ENCODE measurements at regions not wholly inside any gene's neighbourhood (a gene's known extent, or its start where the extent isn't known, plus 50 kb on each side); places are given as distances from the start of the nearest gene placed in this dataset.
A peak's percentile ranks its signal among the peaks of the same experiment; 100 is the strongest.
"Not testable (repeated sequence)": the region's sequence is repeated elsewhere in the genome, so short reads cannot be mapped to it uniquely, and the experiment has no call there.

DNA sequence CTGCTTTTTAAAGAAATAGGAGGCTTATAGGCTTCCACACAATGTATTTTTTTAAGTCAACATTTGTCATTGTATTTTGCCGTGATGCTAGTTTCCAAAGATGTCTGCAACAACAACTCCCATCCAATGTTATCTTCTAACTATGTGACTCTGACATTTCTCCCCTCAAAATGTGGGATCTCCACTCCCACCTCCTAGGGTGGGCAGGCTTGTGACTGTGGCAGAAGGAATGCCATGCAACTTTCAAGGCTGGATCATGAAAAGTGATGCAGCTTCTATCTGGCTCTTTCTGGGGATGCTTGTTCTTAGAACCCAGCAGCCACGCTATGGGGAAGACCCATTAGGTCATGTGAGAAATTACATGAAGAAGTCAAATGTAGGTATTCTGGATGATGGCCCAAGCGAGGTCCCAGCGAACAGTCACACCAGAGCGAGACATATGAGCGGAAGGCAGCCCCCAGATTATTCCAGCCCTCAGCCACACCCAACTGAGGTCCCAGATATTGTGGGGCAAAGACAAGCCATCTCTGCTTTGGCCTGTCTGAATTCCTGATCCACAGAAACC is 124.3 kb downstream of the BDH1 start:
- no peak for DNase-seq (ENCODE audit: low read depth in 3 of 3)

DNA sequence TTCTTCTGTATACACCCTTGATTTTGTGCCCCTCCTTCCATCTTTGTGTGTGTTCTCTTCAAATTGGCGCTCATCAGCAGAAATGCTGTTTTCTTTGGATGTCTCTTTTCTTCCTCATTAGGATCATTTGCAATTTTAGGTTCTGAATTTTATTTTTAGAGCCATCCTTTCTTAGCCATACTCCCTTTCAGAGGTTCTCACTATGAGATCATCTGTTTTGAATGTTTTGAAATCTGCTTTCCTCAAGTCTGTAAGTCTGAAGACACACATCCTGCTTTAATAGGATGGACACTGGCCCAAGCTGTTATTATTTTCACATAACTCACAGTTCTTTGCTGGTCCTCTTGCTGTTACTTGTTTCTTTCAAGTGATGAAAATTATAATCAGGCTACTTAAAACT is 124.8 kb downstream of the BDH1 start:
- DNase-seq (ENCODE audit: low read depth in 3 of 3), result no peak

DNA sequence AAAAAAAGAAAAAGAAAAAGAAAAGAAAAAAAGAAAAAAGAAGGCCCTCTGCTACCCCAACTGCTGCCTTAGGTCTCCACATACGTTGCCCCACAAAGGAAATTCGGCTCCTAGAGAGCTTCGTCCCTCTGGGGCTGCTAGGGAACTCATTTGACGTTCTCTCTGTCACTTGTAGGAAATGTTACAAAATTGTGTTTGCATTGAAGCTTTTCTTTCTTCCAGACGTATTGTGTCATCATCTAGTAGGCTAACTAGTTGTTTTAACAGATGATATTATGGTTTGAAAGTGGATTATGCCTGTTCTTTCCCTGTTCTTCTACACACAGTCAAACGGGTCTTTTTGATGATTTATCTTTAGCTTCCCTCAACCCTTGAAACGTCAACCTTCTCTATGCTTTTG is 125.3 kb downstream of the BDH1 start:
- DNase-seq (ENCODE audit: low read depth in 3 of 3), result no peak

DNA sequence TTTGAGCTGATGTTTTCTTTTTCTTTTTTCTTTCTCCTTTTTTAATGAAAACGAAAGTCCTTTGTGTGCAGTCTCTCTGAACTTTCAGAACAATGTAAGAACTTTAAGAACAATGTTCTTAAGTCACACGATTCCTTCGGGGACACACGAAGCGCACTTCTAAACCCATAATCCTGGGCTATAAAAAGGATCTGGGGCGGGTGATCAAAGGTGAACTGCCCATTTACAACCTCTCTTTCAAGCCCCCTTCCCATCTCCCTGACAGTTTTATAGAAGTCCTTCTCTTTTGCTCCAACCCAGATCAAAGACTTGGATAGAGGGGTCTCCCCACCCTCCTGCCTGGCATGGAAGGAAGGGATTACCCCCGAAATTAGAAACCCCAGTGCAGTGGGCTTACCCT is 126.8 kb downstream of the BDH1 start:
- DNase-seq (ENCODE audit: low read depth in 3 of 3), result no peak

DNA sequence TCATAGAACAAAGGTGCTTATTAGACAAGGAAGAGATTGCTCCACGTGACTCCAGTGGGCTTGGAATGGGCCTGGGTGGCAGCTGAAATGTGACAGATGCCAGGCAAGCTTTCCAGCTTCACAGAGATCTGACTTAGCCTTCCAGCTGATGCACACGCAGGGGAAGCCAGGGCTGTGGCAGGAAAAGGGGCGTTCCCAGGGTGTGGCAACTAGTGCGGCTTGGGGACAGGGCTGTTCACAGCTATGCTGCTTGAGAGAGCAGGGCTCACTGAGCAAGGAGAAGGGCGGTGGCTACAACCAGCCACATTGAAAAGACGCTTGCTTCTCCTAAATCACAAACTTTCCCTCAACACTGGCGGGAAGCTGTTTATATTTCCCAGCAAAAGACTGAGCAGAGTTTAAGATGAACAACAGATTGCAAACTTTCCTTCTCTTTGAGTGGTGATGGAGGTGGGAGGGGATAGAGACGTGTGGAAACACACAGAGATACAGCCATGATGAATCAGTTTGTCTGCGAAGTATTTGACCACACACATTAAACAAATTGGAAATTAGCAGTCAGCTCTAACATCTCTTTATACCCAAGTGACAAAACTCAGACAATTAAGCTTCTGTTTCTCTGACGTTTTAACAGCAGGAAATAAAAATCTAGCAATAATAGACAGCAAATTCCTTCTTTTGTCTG is 127.5 kb downstream of the BDH1 start:
- DNase-seq (ENCODE audit: low read depth in 3 of 3), result peak; percentile 4 to 11 (median 8)

- DNase-seq (ENCODE audit: low read depth in 3 of 3), result no peak
Observed at GRCh38 chr3:197427021-197427420, 128.6 kb upstream of the DLG1 start.

- DNase-seq (ENCODE audit: low read depth in 3 of 3), result no peak
Observed at GRCh38 chr3:197426121-197426566, 127.7 kb upstream of the DLG1 start.

DNA sequence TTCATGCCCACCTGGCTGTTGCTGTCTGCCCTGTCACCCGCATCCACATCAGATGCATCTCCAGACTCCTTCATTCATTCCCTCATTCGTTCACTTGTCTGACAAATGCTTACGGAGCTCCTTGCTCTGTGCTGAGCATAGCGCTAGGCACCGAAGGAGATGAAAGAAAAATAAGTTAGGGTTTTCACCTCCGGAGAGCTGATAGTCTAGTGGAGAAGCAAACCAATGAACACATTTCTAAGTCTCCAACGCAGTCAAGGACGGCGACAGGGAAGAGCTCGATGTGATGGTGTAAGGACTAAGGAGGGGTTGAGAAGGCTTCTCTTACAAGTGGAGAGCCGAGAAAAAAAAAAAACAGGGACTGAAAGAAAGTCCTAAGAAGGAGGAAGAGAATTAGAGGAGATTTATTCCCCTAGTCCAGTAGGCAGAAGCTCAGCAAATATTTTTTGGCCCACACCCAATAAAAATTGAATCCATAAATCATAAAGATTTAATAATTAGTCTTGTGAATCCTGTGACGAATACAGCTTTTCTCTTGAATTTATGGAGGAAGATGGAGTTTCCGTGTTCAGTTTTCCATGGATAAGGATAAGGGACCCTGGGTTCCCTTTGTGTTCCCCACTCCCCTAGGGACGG is 127.2 kb upstream of the DLG1 start:
- DNase-seq (ENCODE audit: low read depth in 3 of 3), result no peak

GRCh38 chr3:197424674-197425484 is 126.5 kb upstream of the DLG1 start:
- DNase-seq (ENCODE audit: low read depth in 3 of 3), result no peak

DNA sequence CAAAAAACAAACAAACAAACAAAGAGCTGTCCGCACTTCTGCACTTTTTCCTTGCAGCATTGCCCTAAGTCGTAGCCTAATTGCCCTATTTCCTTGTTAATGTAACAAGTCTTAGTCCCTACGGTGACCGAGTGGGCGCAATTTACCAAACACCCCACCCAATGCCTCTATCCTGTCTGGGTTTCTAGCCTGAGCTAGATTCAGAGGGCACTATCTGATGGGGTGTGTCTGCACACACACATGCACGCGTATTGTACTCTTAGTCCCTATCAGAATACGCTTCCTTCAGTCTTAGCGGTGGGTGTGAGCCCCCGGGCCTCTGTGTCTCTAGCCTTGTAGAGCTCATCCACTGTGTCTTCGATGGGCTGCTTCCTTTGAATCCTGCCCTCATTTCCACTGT is 125.9 kb upstream of the DLG1 start:
- DNase-seq (ENCODE audit: low read depth in 3 of 3), result no peak

- no peak for DNase-seq (ENCODE audit: low read depth in 3 of 3)
Observed at GRCh38 chr3:197423376-197423775, 125.0 kb upstream of the DLG1 start.

DNA sequence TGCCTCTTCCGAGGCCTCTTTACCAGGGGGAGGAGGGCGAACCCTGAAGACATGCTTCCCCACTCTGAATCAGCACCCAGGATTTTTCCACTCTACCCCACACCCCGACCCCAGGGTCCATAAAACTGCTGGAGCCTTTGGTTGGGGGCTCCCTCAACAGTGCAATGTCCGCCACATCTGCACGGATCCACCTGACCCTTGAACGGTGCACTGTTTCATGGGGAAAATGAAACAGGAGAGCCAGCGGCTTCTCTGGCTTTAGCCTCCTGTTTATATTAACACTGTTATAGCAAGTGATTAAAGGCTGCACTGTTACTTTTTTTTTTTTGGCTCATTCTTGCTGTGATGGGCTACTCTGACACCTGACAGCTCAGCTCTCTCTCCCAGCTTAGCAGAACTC is 124.1 kb upstream of the DLG1 start:
- no peak for DNase-seq (ENCODE audit: low read depth in 3 of 3)

DNA sequence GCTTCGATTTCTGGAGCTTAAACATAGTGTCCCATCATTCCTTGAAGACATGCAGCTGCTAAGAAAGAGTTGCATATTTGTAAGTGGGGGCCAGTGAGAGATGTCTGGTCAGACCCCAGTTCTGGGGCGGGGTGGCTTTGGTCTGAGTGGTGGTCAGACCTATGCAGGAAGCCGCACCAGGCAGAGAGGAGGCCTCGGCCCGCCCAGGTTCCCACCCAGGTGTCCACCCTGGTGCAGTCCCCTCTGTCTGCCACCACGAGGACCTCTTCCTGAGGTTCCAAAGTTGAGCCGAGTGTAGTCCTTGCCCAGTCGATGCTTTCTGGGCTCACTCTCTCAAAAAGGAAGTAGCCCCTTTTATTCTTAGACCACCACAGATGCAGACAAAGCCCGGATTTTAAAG is 122.6 kb upstream of the DLG1 start:
- no peak for DNase-seq (ENCODE audit: low read depth in 3 of 3)

- no peak for DNase-seq (ENCODE audit: low read depth in 3 of 3)
Observed at GRCh38 chr3:197420566-197420965, 122.2 kb upstream of the DLG1 start.

GRCh38 chr3:197420115-197420514 is 121.7 kb upstream of the DLG1 start:
- DNase-seq (ENCODE audit: low read depth in 3 of 3), result no peak

GRCh38 chr3:197419696-197420095 is 121.3 kb upstream of the DLG1 start:
- DNase-seq (ENCODE audit: low read depth in 3 of 3), result no peak

GRCh38 chr3:197417911-197418618 is 119.7 kb upstream of the DLG1 start:
- no peak for DNase-seq (ENCODE audit: low read depth in 3 of 3)

DNA sequence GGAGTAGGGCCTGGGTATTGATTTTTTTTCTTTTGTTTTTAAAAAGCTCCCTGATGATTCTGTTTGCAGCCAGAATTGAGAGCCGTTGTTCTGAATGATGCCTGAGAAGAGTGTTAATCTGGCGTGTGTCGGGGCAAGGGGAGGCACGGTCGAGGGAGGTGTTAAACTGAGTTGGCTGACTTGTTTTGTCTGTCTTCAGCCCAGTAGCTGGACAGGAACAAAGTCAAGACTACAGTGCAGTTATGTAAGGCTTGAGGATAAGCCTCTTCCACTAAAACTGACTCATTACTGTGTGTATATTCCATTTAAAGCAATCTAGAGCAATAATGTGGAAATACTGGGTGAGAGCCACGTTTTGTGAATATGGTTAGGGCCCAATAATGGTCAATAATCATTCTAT is 119.0 kb upstream of the DLG1 start:
- no peak for DNase-seq (ENCODE audit: low read depth in 3 of 3)

- not testable (repeated sequence) for DNase-seq (ENCODE audit: low read depth in 3 of 3)
Observed at GRCh38 chr3:197411899-197412298, 113.5 kb upstream of the DLG1 start.

DNA sequence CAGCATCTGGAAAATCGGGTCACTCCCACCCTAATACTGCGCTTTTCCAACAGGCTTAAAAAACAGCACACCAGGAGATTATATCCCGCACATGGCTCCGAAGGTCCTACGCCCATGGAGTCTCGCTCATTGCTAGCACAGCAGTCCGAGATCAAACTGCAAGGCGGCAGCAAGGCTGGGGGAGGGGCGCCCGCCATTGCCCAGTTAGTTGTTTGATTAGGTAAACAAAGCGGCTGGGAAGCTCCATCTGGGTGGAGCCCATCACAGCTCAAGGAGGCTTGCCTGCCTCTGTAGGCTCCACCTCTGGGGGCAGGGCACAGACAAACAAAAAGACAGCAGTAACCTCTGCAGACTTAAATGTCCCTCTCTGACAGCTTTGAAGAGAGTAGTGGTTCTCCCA is 111.8 kb upstream of the DLG1 start:
- not testable (repeated sequence) for DNase-seq (ENCODE audit: low read depth in 3 of 3)

GRCh38 chr3:197408177-197408957 is 110.0 kb upstream of the DLG1 start:
- no peak for DNase-seq (ENCODE audit: low read depth in 3 of 3)
